Adipocyte (in vitro differentiated cells): ENCODE measurements at regions not wholly inside any gene's neighbourhood (a gene's known extent, or its start where the extent isn't known, plus 50 kb on each side); places are given as distances from the start of the nearest gene placed in this dataset.

Experiments used
- DNase-seq: peaks from one replicate; pipeline ENCODE4 v3.0.0-alpha.2; 2015; ENCODE audit warnings: low read depth
- H3K27me3 ChIP-seq: replicated peaks from 2 replicates; pipeline ENCODE4 v1.7.0; 2013; ENCODE audit warnings: mild to moderate bottlenecking, low read length, moderate library complexity; ENCODE audit not compliant: control insufficient read depth, insufficient read depth
- H3K36me3 ChIP-seq: 2 replicates; pipeline ENCODE4 v1.7.0; 2013; ENCODE audit warnings: low read length, mild to moderate bottlenecking, moderate library complexity; ENCODE audit not compliant: control insufficient read depth, insufficient read depth, severe bottlenecking
- H3K4me1 ChIP-seq: 2 replicates; pipeline ENCODE4 v1.7.0; 2013; ENCODE audit warnings: mild to moderate bottlenecking, low read length, moderate library complexity; ENCODE audit not compliant: control insufficient read depth, insufficient read depth
- H3K4me3 ChIP-seq: 2 replicates; pipeline ENCODE4 v1.7.0; 2013; ENCODE audit warnings: mild to moderate bottlenecking, low read length, moderate library complexity
- H3K9ac ChIP-seq: 2 replicates; pipeline ENCODE4 v1.7.0; 2013; ENCODE audit warnings: mild to moderate bottlenecking, low read length, moderate library complexity
- H3K9me3 ChIP-seq: 2 replicates; pipeline ENCODE4 v1.7.0; 2013; ENCODE audit warnings: mild to moderate bottlenecking, low read length, moderate library complexity; ENCODE audit not compliant: control insufficient read depth

GRCh38 chr2:186042207-186043028, 303.8 kb downstream of the FSIP2 start:
- Histone ChIP-seq H3K9me3 (no peaks in the 10 kb centered on the region), H3K4me1 (no peaks in the 10 kb centered on the region)
- DNase-seq = no peak

GRCh38 chr2:186044761-186045160, 306.2 kb downstream of the FSIP2 start:
- Histone ChIP-seq H3K4me3 (no peak overlapping the region), H3K9ac (no peak overlapping the region), H3K36me3 (no peaks in the 10 kb centered on the region), H3K4me1 (no peaks in the 10 kb centered on the region), H3K9me3 (no peaks in the 10 kb centered on the region), H3K27me3 (no peaks in the 10 kb centered on the region)
- peak; percentile 11 for DNase-seq

More at GRCh38 chr2:186042207-186043028, 303.8 kb downstream of the FSIP2 start:
- Histone ChIP-seq H3K4me3 (no peak overlapping the region), H3K9ac (no peak overlapping the region), H3K36me3 (no peaks in the 10 kb centered on the region), H3K27me3 (no peaks in the 10 kb centered on the region)

DNA sequence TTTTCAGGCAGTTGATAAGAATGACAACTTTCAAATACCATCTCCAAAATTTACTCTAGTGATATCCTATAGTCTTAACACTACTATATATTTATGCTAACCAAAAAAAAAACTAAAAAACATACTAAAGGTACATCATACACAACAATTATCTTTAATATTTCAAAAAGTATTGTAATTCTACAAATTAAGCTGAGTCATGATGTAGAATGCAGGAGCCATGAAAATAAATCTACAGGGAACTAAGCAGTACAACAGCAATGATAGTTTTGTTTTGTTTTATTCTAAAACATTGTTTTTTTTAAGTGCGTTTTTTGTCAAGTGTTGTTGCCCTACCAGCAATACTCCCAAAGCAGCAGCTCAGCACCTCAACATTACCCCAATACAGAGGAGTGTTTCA, 314.3 kb downstream of the FSIP2 start:
- Histone ChIP-seq H3K4me1 (no peaks in the 10 kb centered on the region), H3K9me3 (no peaks in the 10 kb centered on the region), H3K27me3 (no peaks in the 10 kb centered on the region), H3K4me3 (no peak overlapping the region), H3K36me3 (no peaks in the 10 kb centered on the region), H3K9ac (no peak overlapping the region)
- no peak for DNase-seq

DNA sequence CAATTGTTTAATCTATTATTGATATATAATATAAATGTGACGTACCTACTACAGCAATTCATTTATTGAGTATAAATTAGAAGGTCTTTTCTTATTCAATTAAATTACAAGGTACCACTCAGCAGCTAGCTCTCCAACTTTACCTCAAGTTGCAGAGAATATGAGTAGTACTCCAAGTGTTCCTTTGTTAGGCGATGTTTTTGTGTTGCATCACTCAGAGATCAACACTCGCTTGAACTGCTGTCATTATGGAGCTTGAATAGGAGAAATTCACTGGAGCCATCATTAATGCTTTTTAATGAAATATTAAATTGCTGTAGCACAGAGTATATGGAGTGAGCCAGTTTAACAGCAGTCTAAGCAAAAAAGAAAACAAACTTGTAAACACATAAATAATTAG, 320.0 kb downstream of the FSIP2 start:
- Histone ChIP-seq H3K27me3 (no peaks in the 10 kb centered on the region), H3K4me3 (no peak overlapping the region), H3K9me3 (no peaks in the 10 kb centered on the region), H3K4me1 (peaks cover 11% of the 10 kb centered on the region), H3K36me3 (no peaks in the 10 kb centered on the region), H3K9ac (no peak overlapping the region)
- DNase-seq = no peak

GRCh38 chr2:186059096-186059495, 320.5 kb downstream of the FSIP2 start:
- Histone ChIP-seq H3K4me3 (no peak overlapping the region), H3K27me3 (no peaks in the 10 kb centered on the region), H3K4me1 (peaks cover 11% of the 10 kb centered on the region), H3K9ac (no peak overlapping the region), H3K9me3 (no peaks in the 10 kb centered on the region), H3K36me3 (no peaks in the 10 kb centered on the region)
- peak; percentile 32 for DNase-seq

DNA sequence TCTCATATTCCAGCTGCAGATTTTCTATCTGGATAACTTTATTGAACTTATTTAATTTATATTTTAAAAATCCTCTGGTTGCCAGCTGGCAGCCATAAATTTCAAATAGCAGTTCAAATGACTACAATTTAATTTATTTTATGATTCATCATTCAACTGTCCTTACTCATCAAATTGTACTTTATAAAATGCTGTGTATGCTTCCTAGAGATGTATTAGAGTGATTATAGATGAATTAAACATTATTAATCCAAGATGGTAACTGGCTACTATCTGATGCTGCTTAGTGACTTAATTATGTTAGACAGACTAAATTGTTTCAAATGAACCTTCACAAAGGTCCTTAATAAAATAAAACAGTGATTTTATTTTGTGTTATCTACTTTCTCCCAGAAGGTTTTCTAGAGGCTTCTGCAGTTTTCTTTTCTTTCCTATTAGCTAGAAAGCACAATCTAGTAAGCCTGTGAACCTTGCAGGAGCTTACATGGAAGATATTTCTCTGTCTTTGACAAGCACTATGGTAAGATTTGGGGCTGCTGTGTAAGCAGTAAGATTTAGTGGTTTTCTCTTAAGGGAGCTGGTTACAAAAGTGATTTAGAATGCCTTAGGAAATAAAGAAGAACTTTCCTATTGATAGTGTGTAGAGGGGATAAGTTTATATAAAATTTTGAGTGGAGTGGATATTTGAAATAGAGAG, 322.3 kb downstream of the FSIP2 start:
- no peaks in the 10 kb centered on the region for H3K27me3 ChIP-seq
- H3K4me1 ChIP-seq = peaks cover 11% of the 10 kb centered on the region
- H3K9ac ChIP-seq = no peak overlapping the region
- H3K36me3 ChIP-seq = no peaks in the 10 kb centered on the region
- no peak overlapping the region for H3K4me3 ChIP-seq
- H3K9me3 ChIP-seq = no peaks in the 10 kb centered on the region
- no peak for DNase-seq

DNA sequence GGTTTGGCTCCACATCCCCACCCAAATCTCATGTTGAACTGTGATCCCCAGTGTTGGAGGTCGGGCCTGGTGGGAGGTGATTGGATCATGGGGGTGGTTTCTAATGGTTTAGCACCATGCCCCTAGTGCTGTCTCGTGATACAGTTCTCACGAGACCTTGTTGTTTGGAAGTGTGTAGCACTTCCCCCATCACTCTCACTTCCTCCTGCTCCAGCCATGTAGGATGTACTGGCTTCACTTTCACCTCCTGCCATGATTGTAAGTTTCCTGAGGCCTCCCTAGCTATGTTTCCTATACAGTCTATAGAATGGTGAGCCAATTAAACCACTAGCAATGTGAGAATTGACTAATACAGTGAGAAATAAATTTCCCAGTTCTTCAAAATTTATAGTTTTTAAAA, 325.9 kb downstream of the FSIP2 start:
- H3K4me3 ChIP-seq = no peak overlapping the region
- no peaks in the 10 kb centered on the region for H3K9me3 ChIP-seq
- H3K27me3 ChIP-seq = no peaks in the 10 kb centered on the region
- H3K36me3 ChIP-seq = no peaks in the 10 kb centered on the region
- no peak for DNase-seq
- H3K4me1 ChIP-seq = peaks cover 4% of the 10 kb centered on the region
- no peak overlapping the region for H3K9ac ChIP-seq

DNA sequence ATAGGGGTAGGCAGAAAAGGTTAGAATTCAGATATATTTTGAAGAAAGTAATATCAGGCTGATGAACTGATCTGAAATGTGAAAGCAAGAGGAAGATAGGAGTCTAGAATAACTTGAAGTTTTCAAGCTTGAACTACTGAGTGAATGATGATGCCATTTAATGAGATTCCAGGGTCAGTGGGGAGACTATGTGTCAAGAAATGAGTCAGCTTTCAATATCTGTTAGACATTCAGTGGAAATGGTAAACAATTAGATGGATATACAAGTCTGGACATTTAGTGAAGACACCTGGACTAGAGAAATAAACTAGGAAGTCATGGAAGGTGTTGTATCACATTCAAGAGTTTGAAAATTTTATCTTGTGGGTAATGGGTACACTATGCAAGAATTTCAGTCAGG, 326.9 kb downstream of the FSIP2 start:
- H3K36me3 ChIP-seq = no peaks in the 10 kb centered on the region
- H3K4me3 ChIP-seq = no peak overlapping the region
- H3K9me3 ChIP-seq = no peaks in the 10 kb centered on the region
- H3K9ac ChIP-seq = no peak overlapping the region
- H3K4me1 ChIP-seq = peaks cover 4% of the 10 kb centered on the region
- no peak for DNase-seq
- no peaks in the 10 kb centered on the region for H3K27me3 ChIP-seq

DNA sequence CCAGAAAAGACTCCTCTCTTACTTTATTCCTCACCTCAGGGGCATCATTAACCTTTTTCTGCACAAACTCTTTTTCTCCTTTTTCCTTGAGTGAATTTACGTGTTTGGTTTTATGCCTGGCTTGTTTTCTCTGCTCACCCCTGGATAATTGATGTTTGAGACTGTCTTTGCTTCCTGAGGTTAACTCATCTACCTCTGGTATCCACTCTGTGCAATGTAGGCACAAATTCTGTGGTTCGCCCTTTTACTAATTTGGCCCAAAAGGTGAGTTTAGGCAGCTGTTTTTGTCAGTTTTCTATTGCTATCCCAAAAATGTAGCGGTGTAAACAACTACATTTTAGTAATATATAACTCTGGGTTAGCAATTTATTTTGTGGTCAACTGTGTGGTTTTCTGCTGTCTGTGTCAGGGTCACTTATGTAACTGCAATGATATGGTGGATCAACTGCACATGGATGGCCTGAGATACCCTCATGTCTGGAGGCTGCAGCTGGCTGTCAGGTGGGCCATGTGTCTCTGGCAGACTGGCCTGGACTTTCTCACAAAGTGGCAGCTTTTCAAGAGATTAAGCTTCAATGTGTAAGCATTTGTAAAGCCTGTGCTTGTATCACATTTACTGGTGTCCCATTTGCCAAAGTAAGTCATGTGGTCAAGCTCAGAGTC, 329.7 kb downstream of the FSIP2 start:
- H3K9ac ChIP-seq = no peak overlapping the region
- DNase-seq = peak; percentile 2
- H3K9me3 ChIP-seq = no peaks in the 10 kb centered on the region
- H3K4me1 ChIP-seq = no peaks in the 10 kb centered on the region
- no peaks in the 10 kb centered on the region for H3K27me3 ChIP-seq
- H3K36me3 ChIP-seq = no peaks in the 10 kb centered on the region
- no peak overlapping the region for H3K4me3 ChIP-seq

DNA sequence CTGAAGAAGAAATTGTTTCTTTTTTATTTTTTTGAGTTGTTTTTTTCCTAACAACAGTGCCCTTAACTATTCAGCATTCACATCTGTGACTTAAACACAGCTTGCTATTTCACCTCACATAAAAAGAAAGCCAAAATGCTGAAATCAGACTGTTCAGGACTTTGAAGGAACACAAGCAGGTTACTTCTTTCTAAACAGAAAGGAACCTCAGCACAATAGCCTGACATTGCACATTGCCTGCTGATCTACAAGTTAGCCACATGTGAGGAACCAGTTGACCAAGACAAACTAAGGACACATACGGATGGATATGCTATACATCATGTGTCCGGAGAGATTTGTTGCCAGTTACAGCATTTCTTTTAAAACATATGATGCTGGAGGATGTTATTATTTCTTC, 331.1 kb downstream of the FSIP2 start:
- Histone ChIP-seq H3K9ac (no peak overlapping the region), H3K36me3 (no peaks in the 10 kb centered on the region), H3K4me3 (no peak overlapping the region)

DNA sequence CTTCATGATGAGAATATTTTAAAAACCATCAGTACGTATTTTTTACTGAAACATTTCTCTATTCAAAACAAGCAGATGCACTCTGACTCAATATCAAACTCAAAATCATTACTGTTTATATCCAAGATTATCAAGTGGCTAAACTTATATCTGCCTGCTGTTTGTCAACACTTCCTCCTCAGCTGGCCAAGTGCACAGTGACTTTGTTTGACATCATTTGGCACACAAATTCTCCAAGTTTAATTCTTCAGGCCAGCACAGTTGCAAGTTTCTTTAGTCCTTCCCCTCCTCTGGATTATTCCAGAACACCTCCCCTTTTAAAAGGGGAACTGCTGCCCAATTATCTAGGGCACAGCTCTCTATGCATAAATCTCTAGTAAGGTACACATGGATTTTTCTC, 346.6 kb downstream of the FSIP2 start:
- Histone ChIP-seq H3K9ac (no peak overlapping the region), H3K36me3 (no peaks in the 10 kb centered on the region), H3K27me3 (no peaks in the 10 kb centered on the region), H3K4me1 (no peaks in the 10 kb centered on the region), H3K4me3 (no peak overlapping the region), H3K9me3 (no peaks in the 10 kb centered on the region)
- DNase-seq = no peak

More for the DNA sequence above, 331.1 kb downstream of the FSIP2 start:
- H3K4me1 ChIP-seq = no peaks in the 10 kb centered on the region
- H3K9me3 ChIP-seq = no peaks in the 10 kb centered on the region
- no peak for DNase-seq
- no peaks in the 10 kb centered on the region for H3K27me3 ChIP-seq
